ENCODE measurements at regions not wholly inside any gene's neighbourhood (a gene's known extent, or its start where the extent isn't known, plus 50 kb on each side); places are given as distances from the start of the nearest gene placed in this dataset.

- Histone ChIP-seq H3K4me3 (no peak overlapping the region), H3K4me1 (replicated peaks in 1 of 2) (peaks cover 0 to 12% of the 10 kb centered on the region in 2 donors), H3K27ac (no peak overlapping the region)
- WGBS, 10 experiments = 45 to 100% (median 75%) methylated on average over 1 to 6 of the region's 6 CpGs; no CpG with 5 or more reads in 4 of the 10 experiments
- in situ Hi-C loops (cut with MboI; ENCODE audit: low pct_unique_long_range_greater_than_20kb in 2 of 9, low sequenced_read_pairs in 9 of 9, unreplicated experiment in 9 of 9) = no loop called here
- ATAC-seq (replicated peaks in 6 of 8) = no peak
Observed at GRCh38 chr2:105181282-105181681, 60.3 kb upstream of the GPR45 start.

- Histone ChIP-seq H3K4me1 (replicated peaks in 1 of 2) (peaks cover 10 to 19% of the 10 kb centered on the region in 2 donors), H3K27ac (no peak overlapping the region), H3K4me3 (no peak overlapping the region)
- in situ Hi-C loops (cut with MboI; ENCODE audit: low pct_unique_long_range_greater_than_20kb in 2 of 9, low sequenced_read_pairs in 9 of 9, unreplicated experiment in 9 of 9) = no loop called here
- ATAC-seq (replicated peaks in 6 of 8) = no peak
- WGBS, 10 experiments = 28 to 100% (median 83%) methylated on average over 1 to 8 of the region's 10 CpGs; no CpG with 5 or more reads in 1 of the 10 experiments
Observed at GRCh38 chr2:105183555-105184323, 57.8 kb upstream of the GPR45 start.

- in situ Hi-C loops (cut with MboI; ENCODE audit: low pct_unique_long_range_greater_than_20kb in 2 of 9, low sequenced_read_pairs in 9 of 9, unreplicated experiment in 9 of 9) = no loop called here
- Histone ChIP-seq H3K4me3 (no peak overlapping the region), H3K4me1 (replicated peaks in 1 of 2) (peaks cover 10 to 19% of the 10 kb centered on the region in 2 donors), H3K27ac (no peak overlapping the region)
- WGBS, 10 experiments = 26 to 80% (median 56%) methylated on average over 1 to 7 of the region's 8 CpGs
- no peak for ATAC-seq (replicated peaks in 6 of 8)
Observed at GRCh38 chr2:105184420-105184819, 57.1 kb upstream of the GPR45 start.

- Histone ChIP-seq H3K27ac (no peak overlapping the region), H3K4me3 (no peak overlapping the region), H3K4me1 (replicated peaks in 1 of 2) (peaks cover 10 to 13% of the 10 kb centered on the region in 2 donors)
- ATAC-seq (replicated peaks in 6 of 8) = peak in 1 of 8 experiments; percentile 43
- 45 to 97% (median 70%) methylated on average over 1 to 6 of the region's 6 CpGs; no CpG with 5 or more reads in 1 of the 10 experiments for WGBS, 10 experiments
- in situ Hi-C loops (cut with MboI; ENCODE audit: low pct_unique_long_range_greater_than_20kb in 2 of 9, low sequenced_read_pairs in 9 of 9, unreplicated experiment in 9 of 9) = no loop called here
Observed at GRCh38 chr2:105186967-105187498, 54.5 kb upstream of the GPR45 start.

- no peak overlapping the region for H3K4me3 ChIP-seq
- WGBS, 10 experiments = 38 to 100% (median 59%) methylated on average over 1 to 7 of the region's 7 CpGs
- H3K27ac ChIP-seq = no peak overlapping the region
- in situ Hi-C loops (cut with MboI; ENCODE audit: low pct_unique_long_range_greater_than_20kb in 2 of 9, low sequenced_read_pairs in 9 of 9, unreplicated experiment in 9 of 9) = no loop called here
- peaks cover 10 to 13% of the 10 kb centered on the region in 2 donors for H3K4me1 ChIP-seq (replicated peaks in 1 of 2)
- peak in 4 of 8 experiments; percentile 21 to 63 (median 32) for ATAC-seq (replicated peaks in 6 of 8)
Observed at GRCh38 chr2:105187531-105187930, 54.0 kb upstream of the GPR45 start.

- H3K4me3 ChIP-seq = no peak overlapping the region
- in situ Hi-C loops (cut with MboI; ENCODE audit: low pct_unique_long_range_greater_than_20kb in 2 of 9, low sequenced_read_pairs in 9 of 9, unreplicated experiment in 9 of 9) = no loop called here
- 44 to 94% (median 80%) methylated on average over 1 to 4 of the region's 4 CpGs; no CpG with 5 or more reads in 1 of the 10 experiments for WGBS, 10 experiments
Observed at GRCh38 chr2:105188343-105188742, 53.2 kb upstream of the GPR45 start.

More at GRCh38 chr2:105188343-105188742, 53.2 kb upstream of the GPR45 start:
- no peak for ATAC-seq (replicated peaks in 6 of 8)
- no peak overlapping the region for H3K27ac ChIP-seq
- peaks cover 10 to 13% of the 10 kb centered on the region in 2 donors for H3K4me1 ChIP-seq (replicated peaks in 1 of 2)
